Psoas muscle (tissue), 7 donors: ENCODE measurements at regions not wholly inside any gene's neighbourhood (a gene's known extent, or its start where the extent isn't known, plus 50 kb on each side); places are given as distances from the start of the nearest gene placed in this dataset.

Experiments
- ATAC-seq, 4 donors: fragments of 200-7000 bp; cut with Tn5 transposase; one replicate each; pipeline ENCODE4 v1.9.1; 2020; ENCODE audit warnings: moderate library complexity in 3 of 4, mild to moderate bottlenecking in 2 of 4
- DNase-seq, 2 donors: peaks; one replicate each; pipeline ENCODE4 v3.0.0-alpha.2; 2020
- H3K27ac ChIP-seq: fragments of 200-600 bp; one replicate; pipeline ENCODE4 v1.8.0; 2022
- H3K27me3 ChIP-seq, 3 donors: fragments of 200-600 bp in 1 of 3; one replicate each; pipeline versions ENCODE4 v1.6.1 to v1.8.0; 2013 to 2022; ENCODE audit warnings: low read length in 2 of 3, mild to moderate bottlenecking in 2 of 3, moderate library complexity in 1 of 3; ENCODE audit not compliant: insufficient read depth in 3 of 3
- H3K36me3 ChIP-seq, 2 donors: fragments of 200-600 bp in 1 of 2; one replicate each; pipeline versions ENCODE4 v1.6.1 to v1.8.0; 2013 to 2022; ENCODE audit warnings: low read depth in 1 of 2, mild to moderate bottlenecking in 1 of 2, moderate library complexity in 1 of 2; ENCODE audit not compliant: insufficient read depth in 1 of 2
- H3K4me1 ChIP-seq: fragments of 200-600 bp; one replicate; pipeline ENCODE4 v1.8.0; 2022
- H3K4me3 ChIP-seq: fragments of 200-600 bp; one replicate; pipeline ENCODE4 v1.8.0; 2022; ENCODE audit warnings: mild to moderate bottlenecking
- H3K9me3 ChIP-seq: fragments of 200-600 bp; one replicate; pipeline ENCODE4 v1.8.0; 2022
- WGBS, 3 donors: extraction: QIAGEN DNeasy Blood & Tissue Kit; methylation state at CpG; one replicate each; pipeline versions ENCODE4 v1.1.6 to v1.1.7; 2013; 5-methylcytosine and 5-hydroxymethylcytosine counted together
- intact Hi-C, 2 donors: fragments of 100-400 bp; cut with DNase I; formaldehyde crosslinking; loops; one replicate each; pipeline versions ENCODE4 v1.11.0 to v1.14.2; 2022
- TF ChIP-seq, protein P1 (sequence below): fragments of 200-600 bp; IDR thresholded peaks from one replicate; pipeline ENCODE4 v1.8.0; 2022; ENCODE audit warnings: antibody characterized with exemption
- donor health status: healthy with polysubstance abuse.
- donor health status: DM: no; HTN: no; CAD: no; lungs with moderate emphysema.
- donor health status: Bipolar disorder and iron deficiency.
- donor health status: healthy.
- donor health status: DM: yes; HTN: yes; CAD: no.
- donor health status: DM: no; HTN: no; CAD: no.
- donor health status: DM: yes; HTN: yes; CAD: no.

DNA sequence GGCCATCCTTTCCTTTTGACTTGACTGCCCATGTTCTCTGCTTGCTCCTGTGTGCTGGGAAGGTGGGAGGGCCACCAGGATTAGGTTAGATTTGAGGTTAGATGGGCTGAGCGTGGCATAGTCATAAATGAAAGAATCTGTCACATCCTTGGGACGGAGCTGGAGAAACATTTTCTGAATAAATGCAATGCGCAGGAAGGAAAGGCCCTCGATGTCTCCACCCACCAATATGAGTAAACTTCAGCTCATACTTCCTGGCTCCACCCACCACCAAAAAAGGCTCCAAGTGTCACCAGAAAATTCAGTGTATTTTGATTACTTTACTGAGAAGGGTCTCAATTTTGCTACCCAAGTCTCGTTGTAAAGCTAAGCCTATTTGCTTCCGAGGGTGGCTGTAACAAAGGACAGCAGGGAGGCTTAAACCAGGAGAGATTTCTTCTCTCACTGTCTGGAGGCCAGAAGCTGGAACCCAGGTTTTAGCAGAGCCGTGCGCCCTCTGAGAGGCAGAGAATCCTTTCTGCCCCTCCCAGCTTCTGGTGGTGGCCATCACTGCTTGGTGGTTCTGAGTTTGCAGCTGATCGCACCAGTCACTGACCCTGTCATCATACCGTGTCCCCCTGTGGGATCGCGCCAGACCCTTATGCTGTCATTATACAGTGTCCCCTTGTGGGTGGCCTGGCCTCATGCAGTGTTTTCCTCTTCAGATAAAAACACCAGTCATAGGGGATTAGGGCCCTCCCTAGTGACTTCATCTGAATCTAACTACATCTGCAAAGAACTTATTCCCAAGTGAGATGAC, 137.8 kb downstream of the TTLL2 start:
- 83 to 86% (median 84%) methylated on average over 12 of the region's 12 CpGs for WGBS, 3 donors
- intact Hi-C loops = no loop called here
- Histone ChIP-seq H3K27ac (no peak overlapping the region), H3K27me3 (peaks cover 0 to 3% (median 0%) of the 10 kb centered on the region in 3 donors), H3K36me3 (no peaks in the 10 kb centered on the region), H3K4me3 (no peak overlapping the region), H3K9me3 (no peaks in the 10 kb centered on the region), H3K4me1 (no peaks in the 10 kb centered on the region)
- DNase-seq (no peak), ATAC-seq (no peak)
- TF ChIP-seq, protein P1, sequence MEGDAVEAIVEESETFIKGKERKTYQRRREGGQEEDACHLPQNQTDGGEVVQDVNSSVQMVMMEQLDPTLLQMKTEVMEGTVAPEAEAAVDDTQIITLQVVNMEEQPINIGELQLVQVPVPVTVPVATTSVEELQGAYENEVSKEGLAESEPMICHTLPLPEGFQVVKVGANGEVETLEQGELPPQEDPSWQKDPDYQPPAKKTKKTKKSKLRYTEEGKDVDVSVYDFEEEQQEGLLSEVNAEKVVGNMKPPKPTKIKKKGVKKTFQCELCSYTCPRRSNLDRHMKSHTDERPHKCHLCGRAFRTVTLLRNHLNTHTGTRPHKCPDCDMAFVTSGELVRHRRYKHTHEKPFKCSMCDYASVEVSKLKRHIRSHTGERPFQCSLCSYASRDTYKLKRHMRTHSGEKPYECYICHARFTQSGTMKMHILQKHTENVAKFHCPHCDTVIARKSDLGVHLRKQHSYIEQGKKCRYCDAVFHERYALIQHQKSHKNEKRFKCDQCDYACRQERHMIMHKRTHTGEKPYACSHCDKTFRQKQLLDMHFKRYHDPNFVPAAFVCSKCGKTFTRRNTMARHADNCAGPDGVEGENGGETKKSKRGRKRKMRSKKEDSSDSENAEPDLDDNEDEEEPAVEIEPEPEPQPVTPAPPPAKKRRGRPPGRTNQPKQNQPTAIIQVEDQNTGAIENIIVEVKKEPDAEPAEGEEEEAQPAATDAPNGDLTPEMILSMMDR = no peak

DNA sequence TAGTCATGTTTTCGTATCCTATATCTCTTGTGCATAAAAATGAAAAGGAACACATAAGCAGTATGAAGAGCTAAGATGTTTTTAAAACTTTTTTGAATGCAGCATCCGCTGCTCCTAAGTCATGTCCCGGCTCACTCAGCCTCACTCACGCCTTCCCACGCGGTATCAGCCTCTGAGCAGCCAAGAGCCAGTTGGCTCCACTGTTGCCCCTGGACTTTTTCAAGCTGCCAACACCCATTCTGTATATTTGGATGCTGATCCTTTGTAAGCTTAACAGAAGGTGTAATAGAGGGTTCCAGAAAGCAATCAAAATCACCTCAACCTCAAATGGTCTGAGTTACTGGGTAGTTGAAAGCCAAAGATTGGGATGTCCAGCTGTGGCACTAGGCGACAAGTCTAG, 139.3 kb downstream of the TTLL2 start:
- H3K9me3 ChIP-seq = no peaks in the 10 kb centered on the region
- ATAC-seq (no peak), DNase-seq (no peak)
- TF ChIP-seq, protein P1 = no peak
- no peaks in the 10 kb centered on the region for H3K36me3 ChIP-seq
- intact Hi-C loops = no loop called here
- H3K27ac ChIP-seq = no peak overlapping the region
- H3K4me3 ChIP-seq = no peak overlapping the region
- H3K4me1 ChIP-seq = no peaks in the 10 kb centered on the region
- no peaks in the 10 kb centered on the region for H3K27me3 ChIP-seq
- WGBS, 3 donors = 92 to 96% (median 95%) methylated on average over 7 of the region's 7 CpGs

GRCh38 chr6:167465482-167465881, 140.6 kb downstream of the TTLL2 start:
- 70 to 85% (median 74%) methylated on average over 5 of the region's 5 CpGs for WGBS, 3 donors
- intact Hi-C loops = no loop called here
- no peaks in the 10 kb centered on the region for H3K9me3 ChIP-seq
- H3K27ac ChIP-seq = no peak overlapping the region
- H3K4me1 ChIP-seq = no peaks in the 10 kb centered on the region
- DNase-seq = no peak
- no peaks in the 10 kb centered on the region for H3K36me3 ChIP-seq
- TF ChIP-seq, protein P1 = no peak
- H3K4me3 ChIP-seq = no peak overlapping the region
- ATAC-seq = no peak
- no peaks in the 10 kb centered on the region for H3K27me3 ChIP-seq

GRCh38 chr6:167467282-167467681, 142.4 kb downstream of the TTLL2 start:
- ATAC-seq (no peak), DNase-seq (no peak)
- WGBS, 3 donors = 88 to 92% (median 90%) methylated on average over 9 of the region's 9 CpGs
- Histone ChIP-seq H3K27ac (no peak overlapping the region), H3K36me3 (no peaks in the 10 kb centered on the region), H3K4me1 (no peaks in the 10 kb centered on the region), H3K27me3 (no peaks in the 10 kb centered on the region), H3K9me3 (no peaks in the 10 kb centered on the region), H3K4me3 (no peak overlapping the region)
- TF ChIP-seq, protein P1 = no peak
- intact Hi-C loops = no loop called here
